CD4-positive, alpha-beta T cell treated with Interleukin-2 at 100 ng/mL for 4 hours (primary cell): ENCODE measurements at regions not wholly inside any gene's neighbourhood (a gene's known extent, or its start where the extent isn't known, plus 50 kb on each side); places are given as distances from the start of the nearest gene placed in this dataset.

Source experiments
- DNase-seq: peaks from one replicate; pipeline ENCODE4 v3.0.0-alpha.2; 2020; ENCODE audit warnings: low spot score

DNA sequence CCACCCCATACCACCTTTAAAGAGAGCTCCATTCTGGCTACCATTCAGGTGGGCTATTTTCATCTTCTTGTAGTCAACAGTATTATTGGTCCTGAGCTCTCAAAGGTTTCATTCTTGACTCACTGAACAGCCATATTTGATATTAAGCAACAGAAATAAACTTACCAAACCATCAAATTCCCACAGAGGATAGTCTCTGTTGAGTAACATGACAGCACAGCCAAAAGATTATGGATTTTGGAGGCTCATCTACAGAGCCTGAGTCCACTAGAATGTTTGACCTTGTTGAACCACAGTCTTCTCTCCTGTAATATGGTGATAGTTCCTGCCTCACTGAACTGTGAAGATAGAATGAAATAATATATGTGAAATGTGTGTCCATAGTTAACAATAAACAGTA lies 276.3 kb upstream of the LDB2 start:
- DNase-seq = no peak

GRCh38 chr4:17173300-17173699 lies 274.9 kb upstream of the LDB2 start:
- DNase-seq = no peak

DNA sequence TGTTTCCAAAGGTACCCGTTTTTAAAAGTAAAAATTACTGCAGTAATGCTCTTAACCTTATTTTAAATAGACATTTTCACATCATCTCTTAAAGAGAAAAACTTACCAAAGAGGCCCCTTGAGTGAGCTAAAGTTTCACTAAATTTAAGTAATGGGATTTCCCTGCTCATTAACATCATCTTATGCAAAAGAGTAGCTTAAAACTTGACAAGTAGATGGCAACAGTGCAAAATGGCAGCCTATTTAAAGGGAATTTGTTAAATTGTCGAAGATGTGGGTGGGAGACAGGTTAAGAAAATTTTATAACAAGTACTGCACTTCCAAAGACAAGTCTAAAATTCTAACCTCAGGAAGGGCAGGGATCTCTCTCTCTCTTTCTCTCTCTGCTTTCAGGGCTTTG lies 271.7 kb upstream of the LDB2 start:
- DNase-seq = no peak

DNA sequence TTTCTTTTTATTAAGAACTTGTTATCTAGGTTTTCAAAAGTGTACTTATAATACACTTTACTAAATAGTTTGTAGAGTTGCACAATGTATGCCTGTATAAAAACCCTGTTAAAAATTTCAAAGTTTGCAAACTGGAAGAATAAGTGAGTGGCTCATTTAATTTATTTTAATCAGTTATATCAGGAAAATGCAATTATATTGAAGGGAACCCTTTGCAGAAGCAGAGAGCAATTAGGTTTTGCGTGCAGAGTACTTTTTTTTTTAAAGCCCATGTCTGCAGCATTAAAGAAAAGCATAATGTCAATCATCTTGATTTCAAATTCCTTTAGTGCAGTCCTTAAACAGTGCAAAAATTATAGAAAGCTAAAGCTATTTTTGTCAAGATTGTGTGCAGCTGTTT lies 271.3 kb upstream of the LDB2 start:
- DNase-seq = no peak

DNA sequence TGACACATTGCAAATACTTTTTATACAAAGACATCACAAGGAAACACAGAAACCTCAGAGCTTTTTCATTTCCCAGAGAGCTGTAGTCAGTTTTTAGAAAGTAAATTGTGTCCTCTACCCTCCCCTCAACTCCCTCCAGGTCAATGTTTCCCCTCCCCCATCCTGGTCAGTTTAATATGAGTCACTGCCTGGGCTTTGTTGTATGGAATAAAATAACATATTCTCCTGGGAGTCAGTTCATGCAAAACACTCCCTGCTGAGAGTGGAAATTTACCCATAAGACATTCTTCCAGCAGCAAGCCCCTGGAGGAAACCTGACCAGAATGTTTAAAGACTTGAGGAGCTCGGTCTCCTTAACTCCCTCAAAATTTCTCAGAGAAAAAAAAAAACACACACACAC lies 270.1 kb upstream of the LDB2 start:
- DNase-seq = no peak

- no peak for DNase-seq
Measured at GRCh38 chr4:17166954-17167353, 268.5 kb upstream of the LDB2 start.

DNA sequence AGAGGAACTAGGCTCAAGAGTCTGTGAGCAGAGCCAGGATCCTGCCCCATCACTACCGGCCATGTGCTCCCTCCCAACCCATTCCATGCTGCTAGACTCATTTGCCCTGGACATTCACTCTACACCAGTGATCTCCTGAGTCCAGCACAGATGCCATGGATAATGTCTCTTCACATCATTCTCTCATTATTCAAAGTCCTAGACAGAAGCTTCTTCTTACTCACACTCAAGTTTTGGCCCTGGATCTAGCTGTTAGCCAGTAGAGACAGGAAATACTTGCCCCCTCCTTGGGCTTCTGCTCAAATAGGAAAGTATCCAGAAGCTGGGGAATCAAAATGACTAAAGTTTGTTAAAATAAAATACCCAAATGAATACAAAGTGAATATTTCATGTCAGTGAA lies 266.8 kb upstream of the LDB2 start:
- DNase-seq = no peak

DNA sequence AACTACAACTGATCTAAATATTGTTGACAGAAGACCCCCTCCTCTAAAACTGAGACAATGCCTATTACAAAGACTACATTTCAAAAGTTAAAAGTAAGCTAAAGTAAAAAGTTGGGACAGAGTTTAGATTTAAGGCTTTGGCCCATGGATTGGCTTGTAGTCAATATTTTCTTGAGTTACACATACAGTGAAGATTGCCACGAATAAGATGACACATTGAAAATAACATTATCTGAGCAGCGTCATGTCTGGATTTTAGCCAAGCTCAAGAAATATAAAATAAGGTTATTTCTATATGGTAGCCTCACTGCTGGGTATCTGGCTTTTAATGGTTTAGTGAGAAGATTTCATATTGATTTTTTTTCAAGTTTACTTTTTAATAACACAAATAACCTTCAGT lies 266.2 kb upstream of the LDB2 start:
- DNase-seq = no peak

- no peak for DNase-seq
Measured at GRCh38 chr4:17163156-17163771, 264.8 kb upstream of the LDB2 start.

- DNase-seq = no peak
Measured at GRCh38 chr4:17157304-17157703, 258.9 kb upstream of the LDB2 start.

DNA sequence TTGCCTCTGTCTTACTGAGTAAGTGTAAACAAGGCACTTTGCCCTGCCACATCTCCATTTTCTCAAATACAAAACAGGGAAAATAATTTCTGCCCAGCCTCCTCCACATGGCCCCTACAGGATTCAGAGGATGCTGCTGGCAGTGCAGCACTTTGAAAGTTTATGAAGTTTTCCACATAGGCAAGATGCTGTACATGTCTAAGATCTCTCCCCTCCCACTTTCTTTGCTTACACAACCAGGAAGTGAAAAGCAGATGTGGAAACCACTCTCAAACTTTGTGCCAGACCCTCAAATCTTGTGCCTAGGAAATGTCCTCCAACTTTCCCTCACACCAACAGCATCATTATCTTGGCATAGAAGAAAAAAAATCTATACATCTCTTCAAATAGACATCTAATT lies 257.0 kb upstream of the LDB2 start:
- DNase-seq = no peak

GRCh38 chr4:17153572-17153971 lies 255.1 kb upstream of the LDB2 start:
- DNase-seq = no peak

- no peak for DNase-seq
Measured at GRCh38 chr4:17152941-17153540, 254.6 kb upstream of the LDB2 start.

DNA sequence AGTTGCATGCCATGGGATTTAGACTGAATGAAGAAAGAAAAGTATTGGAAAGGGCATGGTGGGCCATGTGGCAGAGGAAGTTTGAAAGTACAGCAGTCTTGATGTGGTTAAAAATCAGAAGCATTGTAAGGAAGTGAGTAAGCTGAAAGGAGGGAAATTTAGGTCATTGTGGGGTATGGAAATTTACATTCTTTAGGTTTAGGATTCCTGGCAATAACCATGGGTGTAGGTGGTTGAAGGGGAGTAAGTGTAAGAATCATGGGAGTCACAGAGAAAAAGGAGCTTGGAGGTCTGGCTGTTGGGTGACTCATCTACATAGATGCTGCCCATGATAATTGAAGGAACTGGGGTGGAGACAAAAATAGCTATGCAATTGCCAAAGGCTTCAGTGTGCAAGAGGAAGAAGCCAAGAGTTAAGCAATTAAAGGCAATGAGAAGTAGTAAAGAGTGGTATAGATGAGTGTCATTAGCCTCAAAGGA lies 243.8 kb upstream of the LDB2 start:
- no peak for DNase-seq

- no peak for DNase-seq
Measured at GRCh38 chr4:17138847-17139246, 240.4 kb upstream of the LDB2 start.

DNA sequence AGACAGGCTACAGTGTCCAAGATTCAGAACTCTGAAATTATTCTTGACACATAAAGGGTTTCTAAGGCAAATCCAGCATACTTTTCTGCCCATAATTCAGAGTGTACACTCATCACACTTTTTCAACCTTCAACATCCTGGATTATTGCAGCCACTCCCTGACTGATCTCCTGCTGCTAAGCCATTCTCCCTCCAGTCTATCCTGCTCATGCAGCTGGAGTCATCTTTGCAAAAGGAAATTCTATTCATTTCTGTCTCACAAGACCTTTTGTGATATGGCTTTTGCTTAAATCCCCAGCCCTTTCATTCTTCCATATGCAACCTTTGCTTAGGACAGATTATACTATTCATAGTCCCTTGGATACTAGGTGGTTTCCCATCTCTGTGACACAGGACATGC lies 236.1 kb upstream of the LDB2 start:
- no peak for DNase-seq

GRCh38 chr4:17134100-17134499 lies 235.7 kb upstream of the LDB2 start:
- no peak for DNase-seq

DNA sequence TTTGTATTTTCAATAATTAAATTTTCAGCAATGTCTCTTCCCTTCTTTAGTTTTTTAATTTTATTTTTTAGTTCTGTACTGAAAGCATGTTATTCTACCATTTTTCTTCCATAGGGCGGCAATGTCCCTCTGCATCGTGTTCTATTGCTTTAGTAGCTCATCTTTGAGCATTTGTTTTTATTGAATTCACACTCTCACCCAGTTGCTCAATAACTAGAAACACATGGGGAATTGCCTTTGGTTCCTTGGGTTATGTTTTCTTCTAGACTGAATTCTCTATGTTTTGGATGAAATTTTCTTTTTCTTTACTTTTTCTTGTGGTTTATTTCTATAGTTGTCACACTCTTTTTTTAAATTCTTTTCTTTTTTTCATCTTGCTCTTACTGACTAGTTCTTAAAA lies 233.8 kb upstream of the LDB2 start:
- DNase-seq = no peak

DNA sequence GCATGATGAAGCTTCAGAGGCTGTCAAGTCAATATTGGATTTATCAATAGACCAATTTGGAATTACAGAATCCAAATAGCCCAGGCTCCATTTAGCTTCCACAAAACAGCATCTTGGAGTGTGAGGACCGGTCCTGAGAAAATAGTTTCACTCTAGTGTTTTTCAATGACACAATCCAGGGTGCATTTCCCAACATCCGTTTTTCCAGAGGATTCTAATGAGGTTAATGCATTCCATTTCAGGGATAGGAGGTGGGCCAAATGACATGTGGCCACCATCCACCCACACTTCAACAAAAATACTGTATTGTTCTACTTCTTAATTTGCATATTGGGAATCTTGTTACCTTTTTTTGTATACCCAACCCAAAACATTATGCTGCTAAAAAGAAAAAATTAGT lies 229.8 kb upstream of the LDB2 start:
- no peak for DNase-seq

- no peak for DNase-seq
Measured at GRCh38 chr4:17126321-17126966, 228.0 kb upstream of the LDB2 start.

- no peak for DNase-seq
Measured at GRCh38 chr4:17124767-17125166, 226.3 kb upstream of the LDB2 start.

DNA sequence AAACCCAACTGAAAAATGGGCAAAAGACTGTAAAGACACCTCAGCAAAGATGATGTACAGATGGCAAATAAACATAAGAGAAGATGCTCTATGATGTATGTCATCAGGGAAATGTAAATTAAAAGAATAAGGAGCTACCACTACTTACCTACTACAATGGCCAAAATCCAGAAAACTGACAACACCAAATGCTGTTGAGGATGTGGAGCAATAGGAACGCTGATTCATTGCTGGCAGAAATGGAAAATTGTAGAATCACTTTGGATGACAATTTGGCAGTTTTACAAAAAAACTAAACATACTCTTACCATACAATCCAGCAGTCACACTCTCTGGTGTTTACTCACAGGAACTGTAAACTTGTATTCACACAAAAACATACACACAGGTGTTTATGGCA lies 222.3 kb upstream of the LDB2 start:
- no peak for DNase-seq

GRCh38 chr4:17117746-17118145 lies 219.3 kb upstream of the LDB2 start:
- no peak for DNase-seq

- no peak for DNase-seq
Measured at GRCh38 chr4:17115583-17115982, 217.1 kb upstream of the LDB2 start.
